Colonic mucosa (tissue), 4 donors: ENCODE measurements at regions not wholly inside any gene's neighbourhood (a gene's known extent, or its start where the extent isn't known, plus 50 kb on each side); places are given as distances from the start of the nearest gene placed in this dataset.

Source experiments
- DNase-seq: peaks from one replicate; pipeline ENCODE4 v3.0.0-alpha.2; 2020
- H3K27ac ChIP-seq: fragments of 200-600 bp; one replicate; pipeline ENCODE4 v1.8.0; 2021
- H3K27me3 ChIP-seq: fragments of 200-600 bp; one replicate; pipeline ENCODE4 v1.8.0; 2021
- H3K36me3 ChIP-seq: fragments of 200-600 bp; one replicate; pipeline ENCODE4 v1.8.0; 2021
- H3K4me1 ChIP-seq: fragments of 200-600 bp; one replicate; pipeline ENCODE4 v1.8.0; 2021; ENCODE audit warnings: mild to moderate bottlenecking
- H3K4me3 ChIP-seq: fragments of 200-600 bp; one replicate; pipeline ENCODE4 v1.8.0; 2021
- H3K9ac ChIP-seq, 2 donors: one replicate each; pipeline ENCODE4 v1.7.0; 2013; ENCODE audit warnings: control low read depth in 2 of 2, low read depth in 2 of 2, low read length in 2 of 2
- H3K9me3 ChIP-seq: fragments of 200-600 bp; one replicate; pipeline ENCODE4 v1.8.0; 2021
- CTCF ChIP-seq: fragments of 200-600 bp; IDR thresholded peaks from one replicate; pipeline ENCODE4 v1.8.0; 2022; ENCODE audit warnings: antibody characterized with exemption, mild to moderate bottlenecking
- intact Hi-C: fragments of 100-400 bp; cut with DNase I; formaldehyde crosslinking; loops from one replicate; pipeline ENCODE4 v1.14.1; 2022
- donor health status: healthy.
- donor health status: DM: no; HTN: no; CAD: no.
- donor health status: DM: no; HTN: no; CAD: no.

GRCh38 chr16:72291531-72291981, 119.6 kb upstream of the PMFBP1 start:
- Histone ChIP-seq H3K27ac (peak overlapping the region; percentile 19), H3K4me1 (no peaks in the 10 kb centered on the region), H3K9ac (no peak overlapping the region), H3K9me3 (no peaks in the 10 kb centered on the region), H3K4me3 (no peak overlapping the region), H3K27me3 (no peaks in the 10 kb centered on the region), H3K36me3 (no peaks in the 10 kb centered on the region)
- DNase-seq = no peak
- TF ChIP-seq CTCF = no peak
- intact Hi-C loops = no loop called here

- no peak overlapping the region for H3K9ac ChIP-seq
- H3K27ac ChIP-seq = no peak overlapping the region
- no peak for DNase-seq
Observed at GRCh38 chr16:72291121-72291520, 119.2 kb upstream of the PMFBP1 start.

GRCh38 chr16:72287649-72288048, 115.7 kb upstream of the PMFBP1 start:
- Histone ChIP-seq H3K4me3 (no peak overlapping the region), H3K9ac (no peak overlapping the region), H3K27ac (no peak overlapping the region), H3K4me1 (no peaks in the 10 kb centered on the region), H3K36me3 (no peaks in the 10 kb centered on the region), H3K27me3 (no peaks in the 10 kb centered on the region), H3K9me3 (no peaks in the 10 kb centered on the region)
- no peak for DNase-seq
- intact Hi-C loops = no loop called here
- no peak for TF ChIP-seq CTCF

More at GRCh38 chr16:72291121-72291520, 119.2 kb upstream of the PMFBP1 start:
- no peaks in the 10 kb centered on the region for H3K27me3 ChIP-seq
- intact Hi-C loops = no loop called here
- H3K4me3 ChIP-seq = no peak overlapping the region
- TF ChIP-seq CTCF = no peak
- no peaks in the 10 kb centered on the region for H3K36me3 ChIP-seq
- no peaks in the 10 kb centered on the region for H3K9me3 ChIP-seq
- no peaks in the 10 kb centered on the region for H3K4me1 ChIP-seq

- Histone ChIP-seq H3K4me1 (no peaks in the 10 kb centered on the region), H3K27ac (no peak overlapping the region), H3K4me3 (no peak overlapping the region), H3K27me3 (no peaks in the 10 kb centered on the region), H3K36me3 (no peaks in the 10 kb centered on the region), H3K9ac (no peak overlapping the region), H3K9me3 (no peaks in the 10 kb centered on the region)
- intact Hi-C loops = no loop called here
- DNase-seq = no peak
- TF ChIP-seq CTCF = no peak
Observed at GRCh38 chr16:72286936-72287620, 115.1 kb upstream of the PMFBP1 start.

- Histone ChIP-seq H3K4me3 (no peak overlapping the region), H3K9me3 (no peaks in the 10 kb centered on the region), H3K36me3 (no peaks in the 10 kb centered on the region), H3K27me3 (no peaks in the 10 kb centered on the region), H3K9ac (no peak overlapping the region), H3K4me1 (no peaks in the 10 kb centered on the region), H3K27ac (no peak overlapping the region)
- TF ChIP-seq CTCF = no peak
- no peak for DNase-seq
- intact Hi-C loops = no loop called here
Observed at GRCh38 chr16:72285728-72286127, 113.8 kb upstream of the PMFBP1 start.
